DLD1 (cell line): ENCODE measurements at regions not wholly inside any gene's neighbourhood (a gene's known extent, or its start where the extent isn't known, plus 50 kb on each side); places are given as distances from the start of the nearest gene placed in this dataset.

Experiments
- in situ Hi-C: cut with HindIII; loops from 2 replicates; pipeline ENCODE4 v1.10.0; 2017; ENCODE audit warnings: low sequenced_read_pairs

- in situ Hi-C loops: no loop called here
Measured at GRCh38 chr2:19465978-19466377, 107.6 kb upstream of the OSR1 start.

DNA sequence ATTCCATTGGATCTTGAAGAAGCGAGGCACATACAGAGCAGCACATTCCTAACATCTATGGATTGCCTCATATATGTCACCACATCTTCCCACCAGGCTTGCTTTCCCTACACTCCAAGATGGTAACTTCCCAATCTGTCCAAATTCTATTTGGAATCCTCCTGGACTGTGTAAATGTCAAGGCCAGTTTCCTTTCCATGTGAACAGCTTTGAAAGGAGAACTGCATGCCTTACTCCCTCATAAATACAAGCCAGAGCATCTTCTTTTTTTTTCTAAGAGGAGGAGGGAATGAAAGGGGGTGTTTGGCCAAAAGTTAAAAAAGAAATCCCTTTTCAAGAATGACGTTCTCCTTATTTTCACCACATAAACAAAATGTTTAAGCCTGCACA is 103.8 kb upstream of the OSR1 start:
- in situ Hi-C loops: no loop called here

- in situ Hi-C loops: no loop called here
Measured at GRCh38 chr2:19461504-19462255, 103.3 kb upstream of the OSR1 start.

DNA sequence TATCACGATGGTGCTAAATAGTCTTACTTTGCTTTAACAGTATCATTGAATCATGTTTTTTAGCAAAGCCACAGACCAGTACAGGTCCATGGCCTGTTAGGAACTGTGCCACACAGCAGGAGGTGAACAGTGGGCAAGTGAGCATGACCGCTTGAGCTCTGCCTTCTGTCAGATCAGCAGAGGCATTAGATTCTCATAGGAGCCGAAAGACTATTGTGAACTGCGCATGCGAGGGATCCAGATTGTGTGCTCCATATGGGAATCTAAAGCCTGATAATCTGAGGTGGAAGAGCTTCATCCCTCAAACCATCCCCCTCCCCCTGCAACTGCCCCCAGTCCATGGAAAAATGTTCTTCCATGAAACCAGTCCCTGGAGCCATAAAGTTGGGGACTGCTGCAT is 102.3 kb upstream of the OSR1 start:
- in situ Hi-C loops: no loop called here

DNA sequence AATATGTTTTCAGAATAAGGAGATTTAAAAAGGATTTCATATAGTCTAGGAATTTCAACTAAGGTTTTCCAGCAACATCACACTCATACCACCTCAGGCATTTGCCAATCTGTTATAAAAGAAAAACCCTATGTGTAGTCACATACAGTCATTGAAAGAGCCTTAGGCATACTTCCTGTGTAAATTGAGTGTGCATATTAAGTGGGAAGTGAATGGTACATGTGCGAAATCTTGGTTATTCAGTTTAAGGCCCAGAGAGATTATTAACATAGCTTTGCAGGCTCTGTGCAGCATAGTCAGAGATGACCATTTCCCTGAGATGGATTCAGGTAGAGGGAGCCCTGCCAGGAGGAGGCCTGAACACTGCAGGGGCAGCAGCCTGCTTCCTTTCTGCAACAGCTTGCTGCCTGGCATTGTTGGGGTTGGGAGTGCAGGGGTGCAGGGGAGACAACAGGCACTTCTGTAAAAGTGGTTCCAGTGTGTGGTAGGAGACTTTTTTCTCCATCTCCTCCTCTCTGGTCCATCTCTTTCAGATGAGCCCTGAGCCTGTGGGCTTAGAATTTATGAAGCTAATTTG is 100.1 kb upstream of the OSR1 start:
- in situ Hi-C loops: no loop called here

GRCh38 chr2:19457809-19458208 is 99.4 kb upstream of the OSR1 start:
- in situ Hi-C loops: no loop called here

DNA sequence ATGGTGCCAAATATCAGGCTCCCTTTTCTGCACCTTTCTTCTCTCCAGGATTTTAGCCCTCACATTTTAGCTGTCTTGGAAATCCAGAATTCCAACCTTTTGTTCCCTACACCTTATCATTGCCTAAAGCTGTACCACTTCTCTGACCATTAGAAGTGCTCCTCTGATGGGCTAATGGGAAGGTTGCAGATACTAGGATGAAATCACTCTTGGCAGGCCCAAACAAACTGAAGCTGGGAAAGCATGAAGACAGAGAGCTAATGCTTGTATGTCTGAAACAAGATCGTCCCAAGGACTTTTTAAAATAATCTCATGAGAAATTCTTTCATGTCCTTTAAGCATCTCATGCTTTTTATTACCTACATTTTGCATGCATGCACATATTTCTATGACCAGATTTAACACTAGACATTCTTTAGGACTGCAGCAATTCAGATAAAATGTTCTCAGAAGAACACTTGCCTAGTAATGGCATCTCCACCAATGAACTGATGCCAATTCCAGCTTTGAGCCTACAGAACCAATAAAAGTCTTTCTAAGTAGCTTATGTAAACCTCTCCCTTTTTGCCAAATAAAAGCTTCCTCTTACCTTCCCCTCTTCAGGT is 98.4 kb upstream of the OSR1 start:
- in situ Hi-C loops: no loop called here

GRCh38 chr2:19454125-19454524 is 95.7 kb upstream of the OSR1 start:
- in situ Hi-C loops: no loop called here

GRCh38 chr2:19442731-19443130 is 84.3 kb upstream of the OSR1 start:
- in situ Hi-C loops: no loop called here

DNA sequence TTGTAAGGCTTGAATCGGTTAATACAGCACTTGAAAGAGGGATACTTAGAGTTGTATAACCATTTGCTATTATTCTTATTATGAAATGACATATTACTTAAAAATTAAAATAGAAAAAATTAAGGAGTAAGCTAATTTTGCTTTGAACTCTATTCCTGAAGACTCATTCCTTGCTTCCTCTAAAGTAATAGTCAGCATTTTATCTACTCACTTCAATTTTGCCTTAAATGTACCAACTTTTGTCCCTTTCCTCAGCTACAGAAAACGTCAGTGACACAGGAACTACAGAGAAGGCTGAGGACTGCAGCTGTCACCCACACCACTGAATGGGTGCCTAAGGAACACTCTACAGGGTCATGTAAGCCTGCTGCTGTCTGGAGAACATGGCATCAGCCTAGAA is 80.7 kb upstream of the OSR1 start:
- in situ Hi-C loops: no loop called here

GRCh38 chr2:19435815-19436214 is 77.4 kb upstream of the OSR1 start:
- in situ Hi-C loops: no loop called here

DNA sequence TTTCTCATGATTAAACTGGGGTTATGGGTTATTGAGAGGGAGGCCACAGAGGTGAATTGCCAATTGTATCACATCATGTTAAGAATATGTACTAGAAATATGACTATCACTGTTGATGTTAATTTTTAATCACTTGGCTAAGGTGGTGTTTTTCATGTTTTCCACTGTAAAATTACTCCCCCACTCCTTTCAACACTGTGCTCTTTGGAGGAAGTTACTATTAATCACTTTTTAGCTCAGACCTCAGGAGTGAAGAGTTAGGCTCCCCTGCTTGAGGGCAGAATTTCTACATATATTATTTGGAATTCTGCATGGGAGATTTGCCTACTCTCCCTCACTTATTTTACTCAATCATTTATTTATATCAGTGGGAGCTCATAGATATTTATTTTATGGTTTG is 76.0 kb upstream of the OSR1 start:
- in situ Hi-C loops: no loop called here

GRCh38 chr2:19426941-19427340 is 68.5 kb upstream of the OSR1 start:
- in situ Hi-C loops: loop anchor here (10.0 kb wide), 1 partner anchor 62 kb away; no protein-coding TSS in a partner anchor

DNA sequence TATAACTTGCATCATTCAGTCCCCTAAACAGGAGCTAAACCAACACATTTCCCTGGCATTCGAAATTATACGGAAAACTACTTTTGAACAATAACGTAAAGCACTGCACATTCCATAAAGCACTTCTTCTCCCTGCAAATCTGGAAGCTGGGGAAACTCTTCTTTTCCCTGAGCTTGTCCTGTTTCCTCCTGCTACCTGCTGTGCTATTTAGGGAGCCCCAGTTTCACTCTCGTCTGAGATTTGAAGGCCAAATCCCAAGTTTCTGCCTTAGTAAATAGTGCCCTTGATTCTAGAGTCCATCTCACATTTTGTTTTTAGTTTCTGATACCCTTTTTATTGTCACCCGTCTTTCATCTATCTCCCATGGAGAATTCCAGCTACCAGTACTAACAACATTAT is 67.7 kb upstream of the OSR1 start:
- in situ Hi-C loops: loop anchor here (10.0 kb wide), 1 partner anchor 61 kb away; no protein-coding TSS in a partner anchor

- in situ Hi-C loops: loop anchor here (10.0 kb wide), 1 partner anchor 61 kb away; no protein-coding TSS in a partner anchor
Measured at GRCh38 chr2:19425419-19425818, 67.0 kb upstream of the OSR1 start.

DNA sequence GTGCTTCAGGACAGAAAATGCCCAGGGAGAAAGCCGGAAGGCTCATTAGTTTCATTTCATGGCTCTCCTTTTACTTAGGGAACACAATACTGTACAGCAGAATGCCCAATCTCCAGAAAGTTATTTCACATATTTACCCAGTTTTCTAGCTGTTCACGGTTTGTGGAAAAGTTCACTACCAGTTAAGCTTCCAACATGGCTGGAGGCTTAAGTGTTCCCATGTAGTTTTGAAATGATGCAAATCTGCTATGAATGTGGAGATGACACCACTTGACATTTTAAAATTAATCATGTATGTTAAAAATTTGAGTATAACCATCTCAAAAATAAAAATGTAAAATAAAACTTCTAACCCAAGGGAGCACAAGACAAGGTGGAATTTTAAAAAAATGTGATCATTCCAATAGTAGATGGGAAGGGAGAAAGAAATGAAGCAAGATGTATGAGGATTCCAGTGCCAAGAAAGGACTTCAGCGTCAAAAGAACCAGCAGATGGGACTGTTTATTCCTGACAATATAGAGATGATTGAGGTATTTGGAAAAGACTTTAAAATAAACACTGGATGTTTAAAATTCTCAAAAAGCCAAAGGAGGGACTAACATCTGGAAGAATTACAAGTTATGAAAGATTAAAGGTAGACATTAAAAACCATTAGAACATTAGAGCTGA is 60.9 kb upstream of the OSR1 start:
- in situ Hi-C loops: no loop called here

DNA sequence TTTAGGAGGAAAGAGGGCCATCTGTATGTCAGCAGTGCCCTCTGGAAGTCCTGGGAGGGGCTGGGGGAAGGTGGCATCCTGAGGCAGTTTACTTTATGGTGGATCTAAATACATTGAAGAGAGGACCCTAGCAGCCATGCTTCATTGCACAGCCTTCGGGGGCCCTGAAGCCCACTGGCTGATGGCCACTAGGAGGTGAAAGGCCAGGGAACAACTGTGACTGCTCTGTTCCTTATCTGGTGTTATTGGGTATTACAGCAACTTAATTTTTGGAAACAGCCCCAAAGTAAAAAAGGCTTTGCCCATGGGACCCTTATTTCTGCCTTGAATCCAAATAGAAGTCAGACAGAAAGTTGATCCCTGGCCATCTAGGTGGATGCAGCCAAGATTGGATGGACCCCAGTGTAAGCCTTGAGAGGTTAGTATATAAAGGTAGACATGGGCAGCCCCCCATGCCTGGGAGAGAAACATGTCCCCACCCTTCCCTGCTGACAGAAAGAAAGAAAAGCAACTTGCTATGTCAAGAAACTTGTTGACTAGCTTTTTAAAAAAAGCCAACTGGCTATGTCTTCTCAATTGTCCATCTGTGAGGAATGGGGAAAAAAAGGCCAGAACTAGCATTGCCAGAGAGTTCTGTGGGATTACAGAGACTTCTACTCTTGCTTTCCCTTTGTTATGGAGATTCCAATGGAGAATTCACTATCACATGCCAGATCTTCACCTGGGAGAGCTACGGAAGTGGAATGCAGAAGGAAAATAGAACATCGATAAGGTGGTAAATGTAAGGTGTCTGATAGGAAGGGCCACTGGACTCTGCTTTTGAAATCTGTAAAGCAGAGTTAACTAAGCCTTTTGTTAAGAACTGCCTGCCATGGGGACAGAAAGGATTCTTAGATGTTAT is 58.6 kb upstream of the OSR1 start:
- in situ Hi-C loops: no loop called here

DNA sequence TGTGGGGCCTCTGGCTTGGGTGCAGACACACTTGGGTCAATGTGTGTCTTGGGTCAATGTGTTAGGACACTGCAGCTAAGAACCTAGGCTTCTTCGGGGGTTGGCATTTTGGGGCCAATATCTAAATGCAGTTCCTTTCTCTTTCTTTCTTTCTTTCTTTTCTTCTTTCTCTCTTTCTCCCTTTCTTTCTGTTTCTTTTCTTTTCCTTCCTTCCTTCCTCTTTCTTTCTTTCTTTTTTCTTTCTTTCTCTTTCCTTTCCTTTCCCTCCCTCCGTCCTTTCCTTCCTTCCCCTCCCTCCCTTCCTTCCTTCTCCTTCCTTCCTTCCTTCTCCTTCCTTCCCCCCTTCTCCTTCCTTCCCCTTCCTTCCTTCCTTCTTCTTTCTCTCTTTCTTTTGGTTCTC is 57.7 kb upstream of the OSR1 start:
- in situ Hi-C loops: no loop called here

GRCh38 chr2:19409046-19409445 is 50.6 kb upstream of the OSR1 start:
- in situ Hi-C loops: no loop called here

DNA sequence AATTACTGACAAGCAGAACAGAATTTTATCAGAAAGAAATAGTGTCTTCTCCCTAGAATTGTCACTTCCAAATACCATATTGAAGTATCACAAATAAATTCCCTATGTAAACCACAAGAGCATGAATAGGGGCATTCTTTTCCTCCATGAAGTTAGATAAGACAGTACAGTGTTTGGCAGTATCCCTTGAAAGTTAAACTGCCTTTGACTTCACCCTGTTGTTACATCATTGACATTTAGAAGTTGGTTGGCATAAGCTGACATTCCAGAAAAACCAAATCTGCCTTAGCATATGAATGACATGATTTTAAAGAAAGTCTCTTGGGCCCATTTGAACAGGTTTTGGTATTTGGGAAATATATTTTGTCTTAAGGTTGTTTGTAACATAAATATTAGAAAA is 50.2 kb upstream of the OSR1 start:
- in situ Hi-C loops: no loop called here
